ENCODE measurements at regions not wholly inside any gene's neighbourhood (a gene's known extent, or its start where the extent isn't known, plus 50 kb on each side); places are given as distances from the start of the nearest gene placed in this dataset.

GRCh38 chr6:48689498-48689897 is 578.5 kb upstream of the PTCHD4 start:
- no peak for TF ChIP-seq SP1 (IDR thresholded peaks at IDR 0.05; ENCODE audit: low read depth)
- no peak for TF ChIP-seq CTCF (IDR thresholded peaks at IDR 0.05 in 2 of 3, conservative IDR thresholded peaks at IDR 0.05 in 1 of 3; ENCODE audit: borderline replicate concordance in 1 of 3, insufficient read depth in 1 of 3, low read depth in 2 of 3, low read length in 2 of 3)
- no peak for TF ChIP-seq POLR2A (IDR thresholded peaks at IDR 0.05; ENCODE audit: borderline replicate concordance, extremely low read depth, insufficient read depth, insufficient read length)
- no peak for TF ChIP-seq SRF (IDR thresholded peaks at IDR 0.05; ENCODE audit: low read depth)
- no peak for TF ChIP-seq EGR1 (IDR thresholded peaks at IDR 0.05; ENCODE audit: low read depth)
